ENCODE measurements at regions not wholly inside any gene's neighbourhood (a gene's known extent, or its start where the extent isn't known, plus 50 kb on each side); places are given as distances from the start of the nearest gene placed in this dataset.

DNA sequence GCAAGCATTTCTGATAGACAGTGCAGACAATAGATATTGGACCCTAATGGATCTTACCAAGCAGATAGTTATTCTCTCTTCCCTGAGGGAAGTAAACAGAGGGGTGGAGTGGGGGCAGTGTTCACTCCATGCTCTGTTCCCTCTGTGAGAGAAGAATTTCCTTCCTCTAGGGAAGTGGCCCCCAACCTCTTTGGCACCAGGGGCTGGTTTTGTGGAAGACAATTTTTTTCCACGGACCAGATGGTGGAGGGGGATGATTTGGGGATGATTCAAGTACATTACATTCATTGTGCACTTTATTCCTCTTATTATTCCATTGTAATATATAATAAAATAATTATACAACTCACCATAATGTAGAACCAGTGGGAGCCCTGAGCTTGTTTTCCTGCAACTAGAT, 459.9 kb downstream of the ADGRL2 start:
- H3K4me3 ChIP-seq (ENCODE audit: low read depth, low read length): no peak overlapping the region
- DNase-seq (ENCODE audit: low read depth, low spot score): no peak
- TF ChIP-seq, protein P1, sequence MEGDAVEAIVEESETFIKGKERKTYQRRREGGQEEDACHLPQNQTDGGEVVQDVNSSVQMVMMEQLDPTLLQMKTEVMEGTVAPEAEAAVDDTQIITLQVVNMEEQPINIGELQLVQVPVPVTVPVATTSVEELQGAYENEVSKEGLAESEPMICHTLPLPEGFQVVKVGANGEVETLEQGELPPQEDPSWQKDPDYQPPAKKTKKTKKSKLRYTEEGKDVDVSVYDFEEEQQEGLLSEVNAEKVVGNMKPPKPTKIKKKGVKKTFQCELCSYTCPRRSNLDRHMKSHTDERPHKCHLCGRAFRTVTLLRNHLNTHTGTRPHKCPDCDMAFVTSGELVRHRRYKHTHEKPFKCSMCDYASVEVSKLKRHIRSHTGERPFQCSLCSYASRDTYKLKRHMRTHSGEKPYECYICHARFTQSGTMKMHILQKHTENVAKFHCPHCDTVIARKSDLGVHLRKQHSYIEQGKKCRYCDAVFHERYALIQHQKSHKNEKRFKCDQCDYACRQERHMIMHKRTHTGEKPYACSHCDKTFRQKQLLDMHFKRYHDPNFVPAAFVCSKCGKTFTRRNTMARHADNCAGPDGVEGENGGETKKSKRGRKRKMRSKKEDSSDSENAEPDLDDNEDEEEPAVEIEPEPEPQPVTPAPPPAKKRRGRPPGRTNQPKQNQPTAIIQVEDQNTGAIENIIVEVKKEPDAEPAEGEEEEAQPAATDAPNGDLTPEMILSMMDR (IDR thresholded peaks at IDR 0.05; ENCODE audit: low read depth, low read length): no peak
- in situ Hi-C loops (cut with HindIII; ENCODE audit: low sequenced_read_pairs): no loop called here

DNA sequence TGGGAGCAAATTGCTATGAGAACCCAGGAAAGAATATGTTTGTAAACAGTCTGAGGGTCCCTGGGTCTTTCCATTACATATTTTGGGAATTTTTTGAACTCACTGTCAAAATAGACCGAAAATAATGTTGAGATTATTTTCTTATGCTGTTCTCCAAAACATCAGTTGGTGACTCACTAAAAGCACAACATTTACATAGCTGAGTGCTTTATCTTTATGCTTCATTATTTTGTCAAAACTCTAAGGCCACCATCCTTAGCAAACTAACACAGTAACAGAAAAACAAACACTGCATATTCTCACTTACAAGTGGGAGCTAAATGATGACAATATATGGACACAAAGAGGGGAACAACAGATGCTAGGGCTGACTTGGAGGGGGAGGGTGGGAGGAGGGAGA, 459.3 kb downstream of the ADGRL2 start:
- DNase-seq (ENCODE audit: low read depth, low spot score): peak; percentile 17
- in situ Hi-C loops (cut with HindIII; ENCODE audit: low sequenced_read_pairs): no loop called here
- H3K4me3 ChIP-seq (ENCODE audit: low read depth, low read length): no peak overlapping the region
- TF ChIP-seq, protein P1 (IDR thresholded peaks at IDR 0.05; ENCODE audit: low read depth, low read length): no peak

DNA sequence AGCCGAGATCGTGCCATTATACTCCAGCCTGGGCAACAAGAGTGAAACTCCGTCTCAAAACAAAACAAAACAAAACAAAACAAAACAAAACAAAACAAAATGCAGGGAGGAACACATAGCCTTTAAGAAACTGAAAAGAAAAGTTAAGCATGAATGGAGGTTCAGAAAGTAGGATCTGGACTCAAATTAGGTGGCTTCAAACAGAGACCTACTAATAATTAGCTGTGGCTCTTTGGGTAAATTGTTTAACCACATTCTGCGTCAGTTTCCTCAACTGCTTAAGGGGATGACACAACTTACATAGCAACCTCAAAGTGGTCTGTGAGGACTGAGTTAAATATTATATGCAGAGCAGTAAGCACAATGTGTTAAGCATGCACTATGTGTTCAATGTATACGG, 458.2 kb downstream of the ADGRL2 start:
- TF ChIP-seq, protein P1 (IDR thresholded peaks at IDR 0.05; ENCODE audit: low read depth, low read length): no peak
- in situ Hi-C loops (cut with HindIII; ENCODE audit: low sequenced_read_pairs): no loop called here
- no peak for DNase-seq (ENCODE audit: low read depth, low spot score)
- no peak overlapping the region for H3K4me3 ChIP-seq (ENCODE audit: low read depth, low read length)

DNA sequence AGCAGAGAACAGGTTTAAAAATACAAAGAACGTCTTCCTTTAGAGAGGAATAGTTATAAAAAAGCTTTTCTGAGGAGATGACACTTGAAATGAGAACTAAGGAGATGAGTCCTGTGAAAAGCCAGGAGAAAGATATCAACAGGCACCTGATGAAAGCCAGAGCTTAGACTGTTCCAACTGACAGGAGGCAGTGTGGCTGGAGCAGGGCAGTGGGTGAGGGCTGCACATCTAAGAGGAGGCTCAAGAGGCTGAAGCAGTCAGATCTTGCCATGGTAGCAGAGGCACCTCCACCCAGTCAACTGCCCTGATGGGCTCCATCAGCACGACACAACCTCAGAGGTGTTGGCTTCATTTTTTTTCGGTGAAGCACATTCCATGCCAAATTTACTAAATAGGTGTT, 445.3 kb downstream of the ADGRL2 start:
- no peak for DNase-seq (ENCODE audit: low read depth, low spot score)
- TF ChIP-seq, protein P1 (IDR thresholded peaks at IDR 0.05; ENCODE audit: low read depth, low read length): no peak
- no peak overlapping the region for H3K4me3 ChIP-seq (ENCODE audit: low read depth, low read length)
- in situ Hi-C loops (cut with HindIII; ENCODE audit: low sequenced_read_pairs): no loop called here

DNA sequence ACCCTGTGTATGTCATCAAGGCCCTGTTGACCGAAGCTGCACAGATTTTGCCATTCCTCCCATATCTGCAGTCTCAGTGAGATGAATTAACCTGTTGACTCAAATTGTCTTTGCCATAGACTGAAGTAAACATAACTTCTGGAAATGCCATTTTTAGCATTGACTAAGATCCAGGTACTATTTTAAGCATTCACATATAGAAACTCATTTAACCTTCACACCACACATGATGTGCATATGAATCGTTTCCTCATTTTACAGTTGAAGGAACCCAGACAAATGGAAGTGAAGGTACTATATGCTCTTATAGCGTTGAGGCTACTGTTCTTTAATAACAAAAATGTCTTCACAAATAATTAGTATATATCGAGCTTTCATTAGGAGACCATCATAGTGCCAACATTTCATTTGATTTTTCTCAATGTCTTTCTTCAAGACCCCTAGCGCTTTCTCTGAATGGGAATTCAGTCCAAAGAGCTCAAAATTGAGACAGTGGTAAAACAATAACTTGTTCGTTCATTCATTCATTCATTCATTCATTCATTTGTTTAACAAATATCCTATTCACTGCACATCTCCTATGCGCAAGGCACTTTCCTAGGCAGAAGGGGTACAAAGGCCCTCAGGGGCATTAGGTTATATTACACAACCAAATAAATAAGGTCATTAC, 444.7 kb downstream of the ADGRL2 start:
- no peak overlapping the region for H3K4me3 ChIP-seq (ENCODE audit: low read depth, low read length)
- DNase-seq (ENCODE audit: low read depth, low spot score): no peak
- TF ChIP-seq, protein P1 (IDR thresholded peaks at IDR 0.05; ENCODE audit: low read depth, low read length): no peak
- in situ Hi-C loops (cut with HindIII; ENCODE audit: low sequenced_read_pairs): no loop called here

DNA sequence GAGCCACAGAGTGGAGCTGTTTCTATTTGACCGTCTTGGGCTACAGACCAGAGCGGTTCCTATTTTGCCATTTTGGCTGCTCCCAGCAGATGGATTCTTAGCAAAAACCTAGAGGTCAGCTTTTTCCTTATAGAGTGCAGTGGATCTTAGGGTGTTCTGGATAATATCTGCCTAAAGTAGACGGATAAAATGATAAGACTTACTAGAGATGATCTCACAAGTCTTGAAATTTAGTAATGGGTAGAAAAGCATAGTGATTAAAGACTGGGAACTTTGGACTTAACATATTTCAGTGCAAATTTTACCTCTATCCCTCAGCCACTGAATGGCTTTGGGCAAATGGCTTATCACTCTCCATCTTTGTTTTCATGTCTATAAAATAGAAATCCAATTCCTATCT, 439.8 kb downstream of the ADGRL2 start:
- in situ Hi-C loops (cut with HindIII; ENCODE audit: low sequenced_read_pairs): no loop called here
- no peak overlapping the region for H3K4me3 ChIP-seq (ENCODE audit: low read depth, low read length)
- TF ChIP-seq, protein P1 (IDR thresholded peaks at IDR 0.05; ENCODE audit: low read depth, low read length): no peak
- no peak for DNase-seq (ENCODE audit: low read depth, low spot score)

Measured in astrocyte of the spinal cord (primary cell).